Ovary (tissue), 7 donors: ENCODE measurements at regions not wholly inside any gene's neighbourhood (a gene's known extent, or its start where the extent isn't known, plus 50 kb on each side); places are given as distances from the start of the nearest gene placed in this dataset.
"Not testable (repeated sequence)": the region's sequence is repeated elsewhere in the genome, so short reads cannot be mapped to it uniquely, and the experiment has no call there.

ENCODE experiments used
- DNase-seq, 5 donors: peaks; one replicate each; pipeline ENCODE4 v3.0.0-alpha.2; 2019 to 2020
- H3K27ac ChIP-seq, 2 donors: fragments of 200-600 bp; one replicate each; pipeline versions ENCODE4 v1.5.1 to v1.8.0; 2019 to 2022
- H3K27me3 ChIP-seq: fragments of 200-600 bp; one replicate; pipeline ENCODE4 v1.8.0; 2022
- H3K36me3 ChIP-seq: fragments of 200-600 bp; sonication (generic); one replicate; pipeline ENCODE4 v1.5.1; 2019
- H3K4me1 ChIP-seq: one replicate; pipeline ENCODE4 v1.8.1; 2013; ENCODE audit warnings: mild to moderate bottlenecking, moderate library complexity; ENCODE audit not compliant: insufficient read depth
- H3K4me3 ChIP-seq: fragments of 200-600 bp; sonication (generic); one replicate; pipeline ENCODE4 v1.5.1; 2017
- H3K9me3 ChIP-seq, 2 donors: fragments of 200-600 bp in 1 of 2; sonication (generic) in 1 of 2; one replicate each; pipeline versions ENCODE4 v1.5.1 to v1.8.1; 2013 to 2019; ENCODE audit warnings: mild to moderate bottlenecking in 1 of 2, moderate library complexity in 1 of 2
- EP300 ChIP-seq: sonication (generic); formaldehyde crosslinking; IDR thresholded peaks from one replicate; pipeline ENCODE4 v1.6.1; 2017; ENCODE audit warnings: antibody characterized with exemption
- POLR2A ChIP-seq: fragments of 450-650 bp; IDR thresholded peaks from one replicate; pipeline ENCODE4 v1.6.1; 2017; ENCODE audit warnings: antibody characterized with exemption, mild to moderate bottlenecking, moderate library complexity
- WGBS, 3 donors: extraction: QIAGEN DNeasy Blood & Tissue Kit in 1 of 3; methylation state at CpG; one replicate each; pipeline versions ENCODE4 v1.1.5 to v1.1.7; 2013 to 2017; 5-methylcytosine and 5-hydroxymethylcytosine counted together
- intact Hi-C, 4 donors: fragments of 100-400 bp; cut with DNase I; formaldehyde crosslinking; loops; one replicate each; pipeline versions ENCODE4 v1.11.0 to v1.15.1; 2022 to 2023
- TF ChIP-seq, protein P1 (sequence below), 3 donors: fragments of 450-650 bp in 2 of 3; fragments of 200-600 bp in 1 of 3; IDR thresholded peaks; one replicate each; pipeline versions ENCODE4 v1.5.1 to v1.8.0; 2016 to 2022; ENCODE audit warnings: antibody characterized with exemption in 3 of 3, mild to moderate bottlenecking in 1 of 3
- donor health status: DM: no; HTN: no; CAD: no; lungs with moderate emphysema.
- donor health status: DM: no; HTN: no; CAD: no.
- donor health status: Bipolar disorder and iron deficiency.
- donor health status: DM: no; HTN: no; CAD: no.
- donor health status: DM: yes; HTN: yes; CAD: no.

DNA sequence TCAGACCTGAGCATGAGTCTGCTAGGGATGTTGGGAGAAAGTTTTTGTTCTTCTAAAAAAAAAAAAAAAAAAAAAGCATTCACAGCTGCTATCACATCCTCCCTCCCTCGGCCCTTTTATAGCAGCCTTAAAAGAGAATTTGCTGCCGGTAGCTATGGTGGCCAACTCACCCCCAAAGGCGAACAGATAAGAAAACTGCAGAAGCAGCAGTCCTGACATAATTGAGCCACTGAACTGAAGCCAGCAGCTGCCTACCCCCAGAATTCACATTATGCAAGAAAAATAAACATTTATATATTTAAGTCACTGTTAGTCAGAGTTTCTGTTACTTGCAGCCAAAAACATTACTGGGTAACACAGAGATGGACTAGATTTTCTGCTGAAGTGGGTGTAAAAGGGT, 124.3 kb upstream of the SMARCA2 start:
- WGBS, 3 donors: 10 to 13% (median 12%) methylated on average over 3 of the region's 3 CpGs
- TF ChIP-seq EP300: no peak
- TF ChIP-seq POLR2A: no peak
- TF ChIP-seq, protein P1, sequence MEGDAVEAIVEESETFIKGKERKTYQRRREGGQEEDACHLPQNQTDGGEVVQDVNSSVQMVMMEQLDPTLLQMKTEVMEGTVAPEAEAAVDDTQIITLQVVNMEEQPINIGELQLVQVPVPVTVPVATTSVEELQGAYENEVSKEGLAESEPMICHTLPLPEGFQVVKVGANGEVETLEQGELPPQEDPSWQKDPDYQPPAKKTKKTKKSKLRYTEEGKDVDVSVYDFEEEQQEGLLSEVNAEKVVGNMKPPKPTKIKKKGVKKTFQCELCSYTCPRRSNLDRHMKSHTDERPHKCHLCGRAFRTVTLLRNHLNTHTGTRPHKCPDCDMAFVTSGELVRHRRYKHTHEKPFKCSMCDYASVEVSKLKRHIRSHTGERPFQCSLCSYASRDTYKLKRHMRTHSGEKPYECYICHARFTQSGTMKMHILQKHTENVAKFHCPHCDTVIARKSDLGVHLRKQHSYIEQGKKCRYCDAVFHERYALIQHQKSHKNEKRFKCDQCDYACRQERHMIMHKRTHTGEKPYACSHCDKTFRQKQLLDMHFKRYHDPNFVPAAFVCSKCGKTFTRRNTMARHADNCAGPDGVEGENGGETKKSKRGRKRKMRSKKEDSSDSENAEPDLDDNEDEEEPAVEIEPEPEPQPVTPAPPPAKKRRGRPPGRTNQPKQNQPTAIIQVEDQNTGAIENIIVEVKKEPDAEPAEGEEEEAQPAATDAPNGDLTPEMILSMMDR (IDR thresholded peaks at IDR 0.05): no peak
- Histone ChIP-seq H3K4me3 (no peak overlapping the region), H3K36me3 (no peaks in the 10 kb centered on the region), H3K4me1 (no peaks in the 10 kb centered on the region), H3K27ac (no peak overlapping the region), H3K9me3 (no peaks in the 10 kb centered on the region), H3K27me3 (no peaks in the 10 kb centered on the region)
- intact Hi-C loops: no loop called here
- no peak for DNase-seq

DNA sequence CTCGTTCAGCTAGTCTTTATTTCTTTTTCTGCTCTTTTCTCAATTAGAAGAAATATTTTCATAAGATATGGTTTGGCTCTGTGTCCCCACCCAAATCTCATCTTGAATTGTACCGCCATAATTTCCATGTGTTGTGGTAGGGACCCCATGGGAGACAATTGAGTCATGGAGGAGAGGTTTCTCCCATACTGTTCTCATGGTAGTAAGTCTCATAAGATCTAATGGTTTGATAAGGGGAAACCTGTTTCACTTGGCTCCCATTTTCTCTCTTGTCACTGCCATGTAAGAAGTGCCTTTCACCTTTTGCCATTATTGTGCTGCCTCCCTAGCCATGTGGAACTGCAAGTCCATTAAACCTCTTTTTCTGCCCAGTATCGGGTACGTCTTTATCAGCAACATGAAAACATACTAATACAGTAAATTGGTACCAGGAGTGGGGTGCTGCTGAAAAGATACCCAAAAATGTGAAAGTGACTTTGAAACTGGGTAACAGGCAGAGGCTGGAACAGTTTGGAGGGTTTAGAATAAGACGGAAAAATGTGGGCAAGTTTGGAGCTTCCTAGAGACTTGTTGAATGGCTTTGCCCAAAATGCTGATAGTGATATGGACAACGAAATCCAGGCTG, 112.0 kb upstream of the SMARCA2 start:
- H3K4me1 ChIP-seq, DNase-seq, H3K4me3 ChIP-seq, H3K27ac ChIP-seq, H3K9me3 ChIP-seq, intact Hi-C loops, H3K27me3 ChIP-seq, H3K36me3 ChIP-seq: not testable (repeated sequence)
- WGBS, 3 donors: 77 to 89% (median 84%) methylated on average over 6 of the region's 6 CpGs

DNA sequence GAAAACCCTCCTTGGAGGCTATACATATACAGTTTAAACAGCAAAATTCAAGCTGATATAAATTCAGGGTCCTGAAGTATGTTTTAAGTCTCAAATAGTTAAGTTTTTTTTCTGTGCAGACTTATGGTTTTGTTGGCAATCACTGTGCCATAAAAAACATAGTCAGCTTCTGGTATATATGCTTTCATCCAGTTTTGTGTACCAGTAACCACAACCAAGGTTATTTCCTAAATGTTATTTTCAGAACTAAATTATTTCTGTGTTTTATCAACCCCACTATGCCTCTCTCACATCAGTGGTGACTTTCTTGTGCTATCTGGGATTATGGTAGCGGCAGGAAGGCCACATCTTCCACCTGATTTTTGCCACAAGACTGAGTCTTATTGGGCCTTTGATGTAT, 107.7 kb upstream of the SMARCA2 start:
- H3K27me3 ChIP-seq: no peaks in the 10 kb centered on the region

GRCh38 chr9:1909322-1909721, 105.8 kb upstream of the SMARCA2 start:
- Histone ChIP-seq H3K27ac (no peak overlapping the region), H3K36me3 (no peaks in the 10 kb centered on the region), H3K9me3 (no peaks in the 10 kb centered on the region), H3K27me3 (no peaks in the 10 kb centered on the region), H3K4me1 (no peaks in the 10 kb centered on the region), H3K4me3 (no peak overlapping the region)
- TF ChIP-seq, protein P1 (IDR thresholded peaks at IDR 0.05): no peak
- TF ChIP-seq EP300 (no peak), POLR2A (no peak)
- DNase-seq: no peak
- intact Hi-C loops: no loop called here
- 68 to 71% (median 69%) methylated on average over 2 of the region's 2 CpGs for WGBS, 3 donors

More for the DNA sequence above, 107.7 kb upstream of the SMARCA2 start:
- no peaks in the 10 kb centered on the region for H3K4me1 ChIP-seq
- no peak overlapping the region for H3K27ac ChIP-seq
- no peak overlapping the region for H3K4me3 ChIP-seq
- intact Hi-C loops: no loop called here
- DNase-seq: no peak
- no peaks in the 10 kb centered on the region for H3K36me3 ChIP-seq
- no peak for TF ChIP-seq POLR2A
- TF ChIP-seq, protein P1 (IDR thresholded peaks at IDR 0.05): no peak
- no peak for TF ChIP-seq EP300
- no peaks in the 10 kb centered on the region for H3K9me3 ChIP-seq
- WGBS, 3 donors: 46 to 66% (median 64%) methylated on average over 1 of the region's 1 CpG

DNA sequence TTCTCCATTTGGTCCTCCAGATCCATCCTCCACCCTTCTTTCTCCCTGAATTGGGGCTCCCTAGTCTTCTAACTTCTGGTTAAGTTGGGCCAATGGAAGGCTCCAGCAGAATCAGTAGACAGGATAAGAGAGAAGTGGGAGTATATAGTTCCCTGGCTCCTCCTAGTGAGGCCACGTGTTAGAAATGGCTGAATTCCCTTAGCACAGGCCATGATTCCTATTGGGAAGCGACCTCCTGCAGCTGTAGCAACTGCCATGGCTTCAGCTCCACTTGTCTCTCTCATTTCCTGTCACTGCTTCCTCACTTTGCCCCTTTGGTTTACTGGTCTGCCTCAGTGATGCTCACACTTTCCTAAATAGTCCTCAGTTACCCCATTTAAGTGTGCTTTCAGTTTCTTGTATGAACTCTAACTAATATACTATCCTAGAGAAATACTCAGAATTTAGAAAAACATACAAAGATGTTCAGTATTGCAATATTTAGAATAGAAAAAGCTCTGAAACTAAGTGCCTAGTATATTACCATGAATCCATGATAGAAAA, 104.8 kb upstream of the SMARCA2 start:
- no peaks in the 10 kb centered on the region for H3K4me1 ChIP-seq
- TF ChIP-seq, protein P1 (IDR thresholded peaks at IDR 0.05): no peak
- TF ChIP-seq EP300: no peak
- TF ChIP-seq POLR2A: no peak
- no peaks in the 10 kb centered on the region for H3K36me3 ChIP-seq
- intact Hi-C loops: no loop called here
- H3K4me3 ChIP-seq: no peak overlapping the region
- DNase-seq: no peak
- H3K27ac ChIP-seq: no peak overlapping the region
- no peaks in the 10 kb centered on the region for H3K9me3 ChIP-seq
- WGBS, 3 donors: 48 to 52% (median 50%) methylated on average over 2 of the region's 2 CpGs
- H3K27me3 ChIP-seq: no peaks in the 10 kb centered on the region
